Tibial nerve (tissue), 4 donors: ENCODE measurements at regions not wholly inside any gene's neighbourhood (a gene's known extent, or its start where the extent isn't known, plus 50 kb on each side); places are given as distances from the start of the nearest gene placed in this dataset. TPM values are rescaled to one million over a fixed set of nuclear protein-coding genes. Genes with fewer than 3 reads are reported as not detected.

Source experiments
- DNase-seq, 2 donors: peaks; one replicate each; pipeline ENCODE4 v3.0.0-alpha.2; 2019; ENCODE audit warnings: low spot score in 2 of 2
- H3K27ac ChIP-seq, 4 donors: fragments of 200-600 bp; sonication (generic) in 3 of 4; one replicate each; pipeline ENCODE4 v1.5.1; 2017 to 2019; ENCODE audit warnings: mild to moderate bottlenecking in 1 of 4
- H3K27me3 ChIP-seq, 2 donors: fragments of 200-600 bp; sonication (generic) in 1 of 2; one replicate each; pipeline versions ENCODE4 v1.5.1 to v1.6.0; 2017 to 2019
- H3K36me3 ChIP-seq, 3 donors: fragments of 200-600 bp; sonication (generic); one replicate each; pipeline ENCODE4 v1.5.1; 2018 to 2019
- H3K4me1 ChIP-seq, 4 donors: fragments of 200-600 bp; sonication (generic) in 3 of 4; one replicate each; pipeline ENCODE4 v1.5.1; 2017 to 2019
- H3K4me3 ChIP-seq, 4 donors: fragments of 200-600 bp; sonication (generic) in 3 of 4; one replicate each; pipeline ENCODE4 v1.5.1; 2017 to 2019; ENCODE audit warnings: mild to moderate bottlenecking in 1 of 4, moderate library complexity in 1 of 4
- H3K9me3 ChIP-seq, 4 donors: fragments of 200-600 bp; sonication (generic) in 3 of 4; one replicate each; pipeline ENCODE4 v1.5.1; 2017 to 2019
- EP300 ChIP-seq, 2 donors: sonication (generic); formaldehyde crosslinking; IDR thresholded peaks; one replicate each; pipeline ENCODE4 v1.6.1; 2017; ENCODE audit warnings: antibody characterized with exemption in 2 of 2, mild to moderate bottlenecking in 1 of 2
- POLR2A ChIP-seq, 2 donors: fragments of 450-650 bp; IDR thresholded peaks; one replicate each; pipeline ENCODE4 v1.6.1; 2017; ENCODE audit warnings: antibody characterized with exemption in 2 of 2, mild to moderate bottlenecking in 2 of 2, moderate library complexity in 2 of 2
- WGBS, 2 donors: methylation state at CpG; one replicate each; pipeline ENCODE4 v1.1.5; 2018; 5-methylcytosine and 5-hydroxymethylcytosine counted together
- small RNA-seq: library from RNA; depleted of rRNA; stranded (forward); fragments of <200 nt; gene quantifications from one replicate; pipeline ENCODE3, GENCODE V24; 2016
- TF ChIP-seq, protein P1 (sequence below), 5 experiments: fragments of 200-600 bp in 3 of 5; fragments of 450-650 bp in 2 of 5; sonication (generic) in 3 of 5; IDR thresholded peaks; one replicate each; pipeline ENCODE4 v1.5.1; 2016 to 2019; ENCODE audit warnings: antibody characterized with exemption in 5 of 5, mild to moderate bottlenecking in 3 of 5, moderate library complexity in 2 of 5

DNA sequence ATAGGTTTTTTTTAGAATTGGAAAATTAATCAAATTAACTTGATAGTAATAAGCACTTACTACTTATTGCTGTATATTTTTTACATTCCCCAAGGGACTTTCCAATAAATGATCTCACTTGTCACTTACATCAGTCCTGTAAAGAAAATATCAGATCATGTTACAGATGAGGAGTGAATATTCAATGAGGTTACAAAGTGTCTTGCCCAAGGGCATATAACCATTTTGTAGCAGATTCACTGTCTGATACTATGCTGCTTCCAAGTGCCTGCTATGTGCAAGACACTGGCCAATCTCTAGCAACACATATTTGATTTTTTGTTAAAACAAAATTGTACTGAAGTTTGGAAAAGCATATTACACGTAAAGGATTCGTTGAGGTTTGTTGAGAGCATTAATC is 1287.7 kb downstream of the FAM133A start:
- Histone ChIP-seq H3K27ac (no peak overlapping the region), H3K4me3 (no peak overlapping the region), H3K27me3 (no peaks in the 10 kb centered on the region), H3K4me1 (no peaks in the 10 kb centered on the region), H3K36me3 (no peaks in the 10 kb centered on the region), H3K9me3 (no peaks in the 10 kb centered on the region)
- WGBS, 2 donors = 16 to 53% methylated on average over 2 of the region's 2 CpGs
- no peak for DNase-seq
- TF ChIP-seq, protein P1, sequence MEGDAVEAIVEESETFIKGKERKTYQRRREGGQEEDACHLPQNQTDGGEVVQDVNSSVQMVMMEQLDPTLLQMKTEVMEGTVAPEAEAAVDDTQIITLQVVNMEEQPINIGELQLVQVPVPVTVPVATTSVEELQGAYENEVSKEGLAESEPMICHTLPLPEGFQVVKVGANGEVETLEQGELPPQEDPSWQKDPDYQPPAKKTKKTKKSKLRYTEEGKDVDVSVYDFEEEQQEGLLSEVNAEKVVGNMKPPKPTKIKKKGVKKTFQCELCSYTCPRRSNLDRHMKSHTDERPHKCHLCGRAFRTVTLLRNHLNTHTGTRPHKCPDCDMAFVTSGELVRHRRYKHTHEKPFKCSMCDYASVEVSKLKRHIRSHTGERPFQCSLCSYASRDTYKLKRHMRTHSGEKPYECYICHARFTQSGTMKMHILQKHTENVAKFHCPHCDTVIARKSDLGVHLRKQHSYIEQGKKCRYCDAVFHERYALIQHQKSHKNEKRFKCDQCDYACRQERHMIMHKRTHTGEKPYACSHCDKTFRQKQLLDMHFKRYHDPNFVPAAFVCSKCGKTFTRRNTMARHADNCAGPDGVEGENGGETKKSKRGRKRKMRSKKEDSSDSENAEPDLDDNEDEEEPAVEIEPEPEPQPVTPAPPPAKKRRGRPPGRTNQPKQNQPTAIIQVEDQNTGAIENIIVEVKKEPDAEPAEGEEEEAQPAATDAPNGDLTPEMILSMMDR (IDR thresholded peaks at IDR 0.05) = no peak
- no peak for TF ChIP-seq EP300 (IDR thresholded peaks at IDR 0.05)
- no peak for TF ChIP-seq POLR2A (IDR thresholded peaks at IDR 0.05)

DNA sequence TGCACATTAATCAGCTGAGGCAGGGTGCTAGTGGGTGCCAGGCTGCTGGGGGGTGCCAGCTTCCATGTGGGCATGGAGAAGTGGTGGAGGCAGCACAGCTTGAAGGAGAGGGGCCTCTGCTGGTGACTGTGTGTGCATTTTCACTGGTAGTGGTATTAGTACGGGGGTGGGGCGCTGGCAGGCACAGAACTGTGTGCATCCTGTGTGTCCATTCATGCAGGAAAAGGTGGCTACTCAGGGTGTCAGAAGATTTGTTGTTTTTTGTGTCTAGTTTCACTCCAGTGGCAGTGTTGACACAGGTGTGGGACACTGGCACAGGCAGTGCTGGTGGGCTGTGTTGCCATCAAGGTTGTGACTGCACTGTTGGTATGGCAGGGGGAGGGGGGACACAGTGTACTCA is 1303.6 kb downstream of the FAM133A start:
- DNase-seq = no peak
- Histone ChIP-seq H3K9me3 (no peaks in the 10 kb centered on the region), H3K4me1 (no peaks in the 10 kb centered on the region), H3K27ac (no peak overlapping the region), H3K4me3 (no peak overlapping the region), H3K36me3 (no peaks in the 10 kb centered on the region), H3K27me3 (no peaks in the 10 kb centered on the region)
- TF ChIP-seq POLR2A (IDR thresholded peaks at IDR 0.05) (no peak), EP300 (IDR thresholded peaks at IDR 0.05) (no peak)
- TF ChIP-seq, protein P1 (IDR thresholded peaks at IDR 0.05) = no peak
- 78 to 93% methylated on average over 2 of the region's 2 CpGs for WGBS, 2 donors

DNA sequence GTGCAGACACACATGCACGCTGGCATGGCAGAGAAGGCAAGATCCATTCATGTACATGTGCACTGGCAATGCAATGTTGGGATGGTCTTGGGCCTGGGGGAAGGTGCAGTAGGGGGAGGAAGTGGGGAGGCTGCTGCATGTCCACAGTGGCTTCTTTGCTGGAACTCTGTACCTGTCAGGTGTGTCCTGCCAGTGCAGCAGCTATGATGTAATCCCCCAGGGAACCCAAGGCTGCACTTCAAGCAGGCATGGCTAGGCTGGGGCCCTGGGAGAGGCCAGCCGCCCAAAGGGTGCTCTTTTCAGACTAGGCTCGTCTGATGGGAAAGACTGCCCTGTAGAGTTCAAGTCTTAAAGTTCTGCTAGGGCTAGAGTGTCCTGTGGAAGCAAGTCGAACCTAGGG is 1304.0 kb downstream of the FAM133A start:
- Histone ChIP-seq H3K9me3 (no peaks in the 10 kb centered on the region), H3K4me1 (no peaks in the 10 kb centered on the region), H3K27me3 (no peaks in the 10 kb centered on the region), H3K36me3 (no peaks in the 10 kb centered on the region), H3K27ac (no peak overlapping the region), H3K4me3 (no peak overlapping the region)
- no peak for TF ChIP-seq POLR2A (IDR thresholded peaks at IDR 0.05)
- TF ChIP-seq, protein P1 (IDR thresholded peaks at IDR 0.05) = no peak
- TF ChIP-seq EP300 (IDR thresholded peaks at IDR 0.05) = no peak
- WGBS, 2 donors = 59 to 83% methylated on average over 1 to 4 of the region's 4 CpGs
- no peak for DNase-seq

Small RNAs in the stretch of these regions (small RNA-seq; reads per million reads assigned to genes)
- gene RF00019 = not detected
